ENCODE measurements at regions not wholly inside any gene's neighbourhood (a gene's known extent, or its start where the extent isn't known, plus 50 kb on each side); places are given as distances from the start of the nearest gene placed in this dataset.

GRCh38 chr1:96979304-96980268 is 258.0 kb downstream of the PTBP2 start:
- TF ChIP-seq CTCF (IDR thresholded peaks at IDR 0.05) (no peak), TCF7 (CRISPR knock-in tag; IDR thresholded peaks at IDR 0.05; ENCODE audit: low read depth) (no peak), AFF4 (CRISPR knock-in tag; IDR thresholded peaks at IDR 0.05; ENCODE audit: borderline replicate concordance) (no peak), GTF2I (CRISPR knock-in tag; conservative IDR thresholded peaks at IDR 0.05) (no peak), USF1 (CRISPR knock-in tag; IDR thresholded peaks at IDR 0.05) (no peak), MAX (CRISPR knock-in tag; IDR thresholded peaks at IDR 0.05) (no peak), ZNF281 (CRISPR knock-in tag; IDR thresholded peaks at IDR 0.05) (no peak), NR2C2 (CRISPR knock-in tag; IDR thresholded peaks at IDR 0.05) (no peak)

All from WTC11 (cell line).